Hematopoietic multipotent progenitor cell treated with erythropoietin and hydrocortisone succinate and interleukin-3 and kit ligand, for 8 days (in vitro differentiated cells): ENCODE measurements at regions not wholly inside any gene's neighbourhood (a gene's known extent, or its start where the extent isn't known, plus 50 kb on each side); places are given as distances from the start of the nearest gene placed in this dataset.
"Not testable (repeated sequence)": the region's sequence is repeated elsewhere in the genome, so short reads cannot be mapped to it uniquely, and the experiment has no call there.

Experiments used
- DNase-seq: peaks from one replicate; pipeline ENCODE4 v3.0.0-alpha.2; 2015

DNA sequence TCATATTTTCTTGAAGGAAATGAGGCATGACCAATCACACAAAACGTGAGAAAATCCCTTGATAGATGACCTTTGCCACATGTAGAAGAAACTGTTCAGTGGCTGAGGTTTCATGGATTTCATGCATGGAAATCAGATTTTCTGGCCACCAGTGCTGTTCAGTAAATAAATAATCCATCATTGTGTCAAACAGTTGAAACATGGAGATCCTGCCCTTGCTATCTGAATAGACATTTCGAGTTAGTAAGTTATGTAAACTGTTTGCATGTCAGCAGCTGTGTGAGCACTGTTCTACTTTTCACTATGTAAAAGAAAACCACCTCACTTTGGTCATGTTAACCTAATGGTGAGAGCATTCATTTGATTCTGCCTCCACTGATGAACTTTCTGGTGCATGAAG is 793.9 kb upstream of the EPHA7 start:
- no peak for DNase-seq

DNA sequence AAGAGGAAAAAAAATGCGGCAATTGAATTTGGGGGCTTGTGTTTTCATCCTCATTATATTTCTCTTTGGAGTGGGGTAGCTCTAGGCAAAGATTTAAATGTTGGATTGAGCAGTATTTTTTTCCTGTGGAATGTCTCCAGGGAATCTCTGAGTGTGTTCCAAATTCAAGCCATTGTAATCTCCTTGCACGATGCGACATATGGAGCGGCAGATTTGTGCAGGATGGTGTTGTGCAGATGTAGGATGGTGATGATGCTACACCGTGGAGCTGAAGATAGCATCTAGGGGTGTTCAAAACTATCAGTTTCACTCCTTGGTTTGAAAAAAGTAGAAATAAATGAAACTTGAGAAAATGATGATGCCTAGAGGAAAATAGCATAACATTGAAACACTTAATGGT is 777.5 kb upstream of the EPHA7 start:
- DNase-seq = no peak

DNA sequence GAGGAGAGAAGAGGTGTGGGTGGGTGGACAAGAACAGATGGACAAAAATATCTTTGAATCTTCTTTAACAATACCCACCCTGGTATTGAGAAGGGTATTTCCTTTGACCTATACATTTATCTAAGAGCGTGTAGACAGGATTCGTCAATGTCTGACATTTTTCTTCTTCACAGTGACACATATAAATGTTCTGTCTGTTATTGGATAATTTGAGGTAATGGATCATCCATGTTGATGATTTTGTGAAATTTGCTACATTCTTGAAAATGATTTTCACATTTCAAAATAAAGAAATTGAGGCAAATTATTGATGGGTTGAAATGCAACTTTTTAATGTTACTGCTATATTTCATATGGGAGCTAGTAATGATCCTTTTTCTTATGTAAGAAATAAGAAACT is 770.7 kb upstream of the EPHA7 start:
- no peak for DNase-seq

DNA sequence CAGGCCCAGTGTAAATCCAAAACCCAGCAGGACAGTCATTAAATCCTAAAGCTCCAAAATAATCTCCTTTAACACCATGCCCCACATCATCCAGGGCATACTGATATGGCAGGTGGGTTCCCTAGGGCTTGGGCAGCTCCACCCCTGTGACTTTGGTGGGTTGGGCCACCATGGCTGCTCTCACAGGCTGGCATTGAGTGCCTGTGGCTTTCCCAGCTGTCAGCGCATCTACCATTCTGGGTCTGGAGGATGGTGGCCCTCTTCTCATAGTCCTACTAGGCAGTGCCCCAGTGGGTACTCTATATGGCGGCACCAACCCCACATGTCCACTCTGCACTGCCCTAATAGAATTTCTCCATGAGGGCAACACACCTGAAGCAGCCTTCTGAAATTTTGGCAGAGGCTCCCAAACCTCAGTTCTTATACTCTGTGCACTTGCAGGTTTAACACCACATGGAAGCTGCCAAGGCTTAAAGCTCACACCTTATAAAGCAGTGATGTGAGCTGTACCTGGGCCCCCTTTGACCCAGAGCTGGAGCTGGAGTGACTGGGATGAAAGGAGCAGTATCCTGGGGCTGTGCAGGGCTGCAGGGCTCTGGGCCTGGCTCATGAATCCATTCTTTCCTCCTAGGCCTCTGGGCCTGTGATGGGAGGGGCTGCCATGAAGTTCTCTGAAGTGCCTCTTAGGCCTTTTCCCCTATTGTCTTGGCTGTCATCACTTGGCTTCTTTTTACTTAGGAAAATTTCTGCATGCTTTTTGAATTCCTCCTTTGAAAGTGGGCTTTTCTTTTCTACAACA is 765.5 kb upstream of the EPHA7 start:
- no peak for DNase-seq

DNA sequence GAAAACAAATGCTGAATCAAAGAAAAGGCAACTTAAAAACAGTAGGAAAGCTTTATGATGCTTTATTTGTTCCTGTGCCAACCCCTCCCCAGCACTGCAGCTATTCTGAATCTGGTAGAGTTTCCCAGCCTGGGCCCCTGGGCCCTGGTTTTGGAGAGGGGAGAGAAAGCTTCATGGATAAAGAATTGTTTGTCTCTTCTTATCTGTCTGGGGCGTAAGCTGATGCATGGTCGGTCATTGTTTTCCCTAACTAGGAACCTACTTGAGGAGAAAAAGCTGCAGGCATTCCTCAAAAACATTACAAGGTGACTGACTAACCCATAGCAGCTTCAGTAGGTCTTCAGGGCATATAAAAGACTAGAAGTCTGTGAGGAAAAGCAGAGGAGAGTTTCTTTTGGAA is 758.1 kb upstream of the EPHA7 start:
- DNase-seq = no peak

DNA sequence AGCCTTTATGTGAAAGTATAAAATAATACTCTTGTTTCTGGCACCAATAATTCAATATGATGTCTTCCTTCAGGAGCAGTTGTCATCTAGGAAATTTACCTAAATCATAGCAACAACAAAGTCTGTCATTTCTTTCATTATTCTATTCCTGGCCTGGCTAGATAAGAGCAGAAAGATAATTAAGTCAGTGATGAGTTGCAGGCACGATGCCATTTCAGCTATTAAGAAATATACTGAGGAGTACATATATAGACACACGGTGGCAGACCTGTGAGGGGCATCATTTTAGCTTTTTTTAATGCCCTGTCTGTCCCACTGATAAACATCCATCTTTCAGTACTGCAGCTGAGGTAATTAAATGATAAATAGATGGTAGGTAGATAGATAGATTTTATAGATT is 756.1 kb upstream of the EPHA7 start:
- no peak for DNase-seq

DNA sequence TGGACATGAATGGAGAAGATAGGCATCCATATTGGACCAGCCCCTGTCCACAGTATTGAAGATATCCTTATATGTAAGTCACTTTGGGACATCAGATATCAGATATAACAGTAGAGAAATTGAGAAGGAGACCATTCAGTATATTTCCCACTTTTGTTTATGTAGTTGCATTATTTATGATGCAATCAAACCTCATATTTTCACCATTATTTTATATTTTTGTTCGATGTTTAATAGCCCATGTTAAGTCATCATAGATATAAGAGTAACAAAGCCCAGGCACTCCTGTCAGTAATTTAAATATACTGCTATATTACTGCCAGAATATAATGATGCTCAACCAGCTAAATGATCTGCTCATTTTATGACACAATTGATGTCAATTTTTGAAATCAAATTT is 744.5 kb upstream of the EPHA7 start:
- no peak for DNase-seq

DNA sequence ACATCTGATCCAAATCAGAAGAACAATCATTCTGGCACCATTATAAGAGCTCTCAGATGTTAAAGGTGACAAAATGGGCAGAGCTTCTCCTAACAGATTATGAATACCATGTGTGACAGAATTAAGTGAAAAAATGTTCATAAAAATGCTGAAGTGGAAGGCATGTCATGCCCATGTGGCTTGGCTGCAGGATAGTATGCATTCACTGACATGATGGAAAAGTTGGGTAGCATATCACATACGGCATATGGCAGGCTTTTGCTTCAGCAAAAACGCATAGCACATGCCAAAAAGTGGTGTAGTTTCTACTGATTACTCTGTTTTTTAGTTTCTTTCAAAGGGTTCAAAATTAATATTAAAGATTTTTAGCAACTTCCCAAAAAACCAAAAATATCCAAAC is 731.5 kb upstream of the EPHA7 start:
- no peak for DNase-seq

DNA sequence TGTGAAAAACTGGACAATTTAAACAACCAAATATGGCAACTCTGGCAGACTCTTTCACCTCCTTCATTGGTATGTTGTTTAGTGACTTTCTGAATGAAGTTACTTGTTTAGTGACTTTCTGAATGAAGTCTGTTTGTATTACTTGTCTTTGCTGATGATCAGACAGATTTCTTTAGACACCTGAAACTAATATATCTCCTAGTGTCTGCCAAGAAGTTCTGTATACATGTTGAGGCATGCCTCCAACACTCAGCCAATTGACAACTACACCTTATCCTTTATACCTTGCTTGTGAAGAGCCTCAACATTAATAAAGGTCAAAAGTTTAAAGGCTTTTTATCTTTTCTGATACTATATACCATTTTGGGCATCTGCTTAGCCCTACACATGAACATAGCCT is 725.4 kb upstream of the EPHA7 start:
- no peak for DNase-seq

DNA sequence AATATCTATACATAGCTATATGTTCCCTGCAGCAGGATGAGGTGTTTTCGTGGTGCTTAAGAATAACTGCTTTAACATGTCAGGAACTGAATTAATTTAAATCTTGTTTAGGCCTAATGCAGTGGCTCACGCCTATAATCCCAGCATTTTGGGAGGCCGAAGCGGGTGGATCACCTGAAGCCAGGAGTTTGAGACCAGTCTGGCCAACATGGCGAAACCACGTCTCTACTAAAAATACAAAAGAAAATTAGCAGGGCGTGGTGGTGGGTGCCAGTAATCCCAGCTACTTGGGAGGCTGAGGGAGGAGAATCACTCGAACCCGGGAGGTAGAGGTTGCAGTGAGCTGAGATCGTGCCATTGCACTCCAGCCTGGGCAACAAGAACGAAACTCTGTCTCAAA is 717.8 kb upstream of the EPHA7 start:
- DNase-seq = not testable (repeated sequence)

DNA sequence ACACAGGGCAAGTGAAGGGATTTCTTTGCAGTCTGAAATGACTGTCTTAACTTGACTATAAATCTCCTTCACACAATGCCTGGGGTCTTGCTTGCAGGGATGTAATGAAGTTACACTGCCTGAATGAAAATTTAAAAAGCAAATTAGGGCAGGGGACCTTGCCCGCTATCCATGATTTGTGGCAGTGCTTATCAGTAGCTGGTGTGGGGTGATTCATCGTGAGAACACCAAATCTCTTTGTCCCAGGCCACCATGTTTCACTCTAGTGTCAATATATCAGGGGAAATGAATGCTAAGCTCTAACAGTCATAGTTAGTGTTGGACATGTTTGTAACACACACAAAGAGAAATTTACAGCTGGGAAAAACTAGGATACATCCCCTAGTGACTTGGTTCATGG is 713.7 kb upstream of the EPHA7 start:
- DNase-seq = no peak

DNA sequence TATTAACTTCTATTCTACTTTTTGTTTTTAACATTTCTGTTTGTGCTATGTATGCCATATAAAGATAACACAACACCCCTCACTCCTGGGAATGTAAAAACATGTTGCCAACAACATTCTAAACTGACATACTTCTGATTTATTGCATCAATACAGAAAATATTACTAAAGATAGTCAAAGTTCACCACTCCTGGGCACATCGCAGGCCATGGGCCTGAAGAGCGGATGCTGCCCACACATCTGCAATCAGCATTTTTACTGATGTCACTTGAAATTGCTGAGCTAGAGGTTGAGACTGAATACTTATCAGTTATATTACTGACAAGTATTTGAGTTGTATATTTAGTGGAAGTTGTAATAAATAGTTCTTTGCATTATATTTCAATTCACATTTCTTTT is 711.9 kb upstream of the EPHA7 start:
- DNase-seq = no peak

DNA sequence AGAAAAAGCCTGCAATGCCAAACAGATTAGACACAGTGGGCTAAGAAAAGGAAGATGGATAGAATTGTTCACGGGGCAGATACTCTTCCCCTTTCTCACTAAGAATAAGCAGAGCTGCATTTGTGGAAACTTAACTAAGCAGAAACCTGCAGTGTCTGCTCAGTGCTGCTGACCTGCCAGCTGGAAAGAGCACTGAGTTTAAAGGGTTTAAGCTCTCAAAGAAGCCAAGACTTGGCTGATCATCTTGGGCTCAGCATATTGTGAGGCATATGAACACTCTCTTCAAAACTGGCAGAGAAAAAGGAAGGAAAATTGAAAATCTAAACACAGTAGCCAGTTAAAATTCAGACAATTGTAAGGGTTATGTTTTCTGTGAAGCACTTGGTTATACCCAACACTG is 711.1 kb upstream of the EPHA7 start:
- DNase-seq = no peak

DNA sequence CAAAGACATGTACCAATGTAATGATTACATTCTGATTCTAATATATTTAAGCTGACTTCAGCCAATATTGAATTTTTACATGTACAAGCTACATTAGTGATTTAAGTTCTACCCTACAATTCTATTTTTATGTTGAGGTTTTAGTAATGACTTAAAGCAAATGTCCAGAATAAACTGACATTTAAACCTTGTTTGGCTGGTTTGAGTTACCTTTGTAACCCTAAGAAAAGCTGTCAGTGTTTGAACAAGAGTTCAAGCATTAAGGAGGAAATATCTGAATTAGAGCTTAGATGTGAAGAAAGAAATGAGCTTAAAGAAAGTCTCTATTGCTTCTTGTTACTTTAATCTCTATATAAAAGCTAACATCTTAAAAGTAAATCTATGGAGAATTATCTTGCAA is 710.6 kb upstream of the EPHA7 start:
- no peak for DNase-seq

DNA sequence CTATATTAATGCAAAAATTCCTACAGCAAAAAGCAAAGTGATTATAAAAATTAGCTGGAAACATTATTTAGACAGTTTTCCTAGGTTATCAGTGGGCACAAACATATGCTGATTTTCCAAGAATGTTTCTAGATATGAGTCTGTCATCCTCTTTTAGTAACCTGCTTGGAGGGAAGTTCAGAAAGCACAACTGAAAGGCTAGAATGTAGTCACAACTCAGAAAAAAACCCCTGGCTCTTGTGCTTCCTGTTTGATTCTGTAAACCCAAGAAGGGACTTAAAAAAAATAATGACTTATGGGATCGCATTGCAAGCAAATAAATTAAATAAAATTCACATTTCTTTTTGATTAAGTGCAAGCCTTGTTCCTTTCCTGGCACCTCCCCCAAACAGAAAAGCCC is 708.4 kb upstream of the EPHA7 start:
- no peak for DNase-seq

DNA sequence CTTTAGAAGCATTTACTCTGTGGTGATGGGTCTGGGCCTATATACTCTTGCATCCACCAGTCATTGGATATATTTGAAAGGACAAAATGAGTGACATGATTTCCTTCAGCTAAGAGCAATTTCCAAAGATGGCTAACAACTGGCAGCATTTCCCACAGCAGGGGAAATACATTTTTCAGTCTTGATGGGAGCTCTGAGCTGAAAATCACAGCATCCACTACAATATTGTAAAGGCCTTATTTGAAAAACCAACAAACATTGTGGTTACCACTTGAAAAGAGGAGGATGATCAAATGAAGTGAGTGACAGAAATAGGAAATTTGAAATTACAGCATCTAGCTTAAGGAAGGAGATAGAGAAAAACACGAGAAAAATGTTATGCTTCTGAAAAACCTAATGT is 705.0 kb upstream of the EPHA7 start:
- no peak for DNase-seq

DNA sequence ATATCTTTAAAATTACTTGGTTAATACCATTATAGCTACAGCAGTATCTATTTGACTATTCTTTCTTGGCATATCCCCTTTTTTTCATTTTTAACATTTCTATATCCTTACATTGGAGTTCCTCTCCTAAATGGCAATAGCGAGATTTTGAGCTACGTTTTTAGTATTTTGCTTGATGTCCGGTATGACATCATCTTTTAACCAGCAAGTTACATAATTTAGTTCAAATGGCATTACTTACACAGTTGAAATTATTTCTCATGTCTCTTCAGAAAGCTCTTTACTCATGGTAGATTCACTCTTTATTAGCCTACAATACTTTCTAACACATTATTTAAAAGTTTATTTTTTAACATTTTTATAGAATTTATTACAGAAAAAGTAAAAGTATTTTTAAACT is 701.7 kb upstream of the EPHA7 start:
- no peak for DNase-seq

DNA sequence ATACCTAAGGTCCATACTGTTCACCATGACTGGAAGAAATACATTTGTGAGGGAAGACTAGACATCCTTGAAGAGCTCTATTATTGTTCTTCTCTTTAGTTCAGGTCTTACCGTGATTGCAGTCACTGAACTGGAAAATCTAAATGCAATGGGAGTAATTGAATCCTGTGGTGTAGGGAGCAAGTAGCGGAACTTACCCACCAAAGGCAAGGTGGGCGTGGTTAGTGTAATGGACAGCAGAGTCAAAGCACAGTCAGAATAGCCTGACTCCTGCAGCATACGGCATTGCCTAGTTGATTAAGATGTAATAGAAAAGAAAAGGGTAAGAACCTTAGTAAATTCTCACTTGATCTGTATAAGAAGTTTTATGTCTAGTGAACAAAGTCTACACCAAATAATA is 679.7 kb upstream of the EPHA7 start:
- DNase-seq = no peak

DNA sequence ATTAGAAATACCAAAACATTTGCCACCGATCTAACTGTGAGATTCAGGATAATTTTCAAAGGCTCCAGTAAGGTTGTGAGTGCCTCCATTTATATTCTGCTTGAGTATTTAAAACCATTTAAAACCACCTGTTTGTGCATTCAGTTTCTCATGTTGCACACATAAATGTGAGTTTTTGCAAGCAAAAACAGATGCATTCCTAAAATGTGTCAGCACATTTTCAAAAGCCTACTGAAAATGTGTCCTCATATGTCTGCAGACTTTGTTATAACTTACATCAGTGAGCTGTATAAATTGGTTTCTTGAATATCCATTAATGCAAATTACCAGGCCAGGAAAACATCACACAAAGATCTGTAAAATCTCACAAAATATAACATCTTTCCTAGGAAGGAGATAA is 676.6 kb upstream of the EPHA7 start:
- no peak for DNase-seq

DNA sequence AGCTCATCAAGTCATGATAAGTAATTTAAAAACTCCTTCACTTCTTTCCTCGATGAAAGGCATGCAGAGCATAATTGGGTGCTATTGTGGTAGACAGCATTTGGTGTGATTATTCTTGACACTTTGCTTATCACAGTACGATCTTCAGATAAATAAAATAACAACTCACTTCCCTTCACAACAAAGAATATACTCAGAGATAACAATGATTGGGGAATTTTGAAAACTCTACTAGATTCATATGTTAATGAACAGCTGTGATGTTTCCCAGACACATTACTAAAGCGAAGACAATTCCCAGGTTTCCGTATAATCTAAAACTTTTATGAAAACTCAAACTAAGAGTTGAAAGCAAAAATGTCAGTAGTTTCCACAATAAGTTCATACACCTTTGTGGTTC is 670.6 kb upstream of the EPHA7 start:
- no peak for DNase-seq

DNA sequence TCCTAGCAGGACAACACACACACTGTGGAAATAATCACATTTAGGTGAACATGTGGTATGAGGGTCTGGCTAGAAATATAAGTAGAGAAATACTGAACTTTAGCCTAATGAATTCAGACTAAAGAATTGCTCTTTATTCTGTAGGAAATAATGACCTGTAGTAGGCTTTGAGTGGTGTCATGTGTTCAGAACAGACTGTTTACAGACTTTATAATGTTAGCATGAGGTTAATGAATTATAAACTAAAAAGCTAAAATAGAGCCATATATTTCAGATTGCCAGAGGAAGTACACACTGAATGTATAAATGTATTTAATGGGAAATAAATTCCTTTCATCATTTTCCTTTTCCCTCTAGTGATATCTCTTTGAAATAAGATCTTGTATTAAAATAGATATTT is 669.5 kb upstream of the EPHA7 start:
- DNase-seq = no peak

DNA sequence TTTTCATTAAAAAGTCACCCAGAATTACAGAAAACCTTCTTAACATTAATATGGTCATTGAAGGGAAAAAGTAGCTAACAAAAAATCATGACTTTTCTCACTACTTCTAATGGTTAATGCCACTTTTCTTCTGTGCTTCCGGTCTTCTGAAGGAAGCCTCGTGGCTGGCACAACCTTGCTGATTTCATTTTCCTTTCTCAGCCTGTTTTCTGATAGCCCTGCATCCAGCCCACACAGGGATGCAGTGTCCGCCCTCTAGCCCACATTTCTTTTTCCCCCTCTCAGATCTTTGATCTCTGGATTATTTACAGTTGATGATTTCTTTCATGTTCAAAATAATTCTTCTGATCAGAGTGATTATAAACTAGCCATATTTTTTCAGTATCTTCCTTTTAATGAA is 655.4 kb upstream of the EPHA7 start:
- DNase-seq = no peak

DNA sequence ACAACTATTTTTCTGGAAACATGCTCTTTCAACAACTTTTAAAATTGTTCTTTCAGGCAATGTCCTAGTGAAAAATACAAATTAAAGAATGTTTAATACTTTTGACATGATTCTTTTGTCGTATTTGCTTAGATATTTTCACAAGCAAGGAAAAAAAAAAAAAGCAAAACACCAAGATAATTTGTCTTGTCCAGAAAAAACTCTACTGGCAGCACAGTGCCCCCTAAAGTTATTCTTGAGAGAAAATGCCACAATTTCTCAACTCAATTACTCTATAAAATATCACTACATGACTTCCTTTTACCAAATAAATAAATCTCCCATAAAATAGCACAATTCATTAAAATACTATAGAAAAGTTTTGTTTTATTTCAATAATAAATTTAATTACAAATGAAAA is 652.5 kb upstream of the EPHA7 start:
- DNase-seq = no peak

DNA sequence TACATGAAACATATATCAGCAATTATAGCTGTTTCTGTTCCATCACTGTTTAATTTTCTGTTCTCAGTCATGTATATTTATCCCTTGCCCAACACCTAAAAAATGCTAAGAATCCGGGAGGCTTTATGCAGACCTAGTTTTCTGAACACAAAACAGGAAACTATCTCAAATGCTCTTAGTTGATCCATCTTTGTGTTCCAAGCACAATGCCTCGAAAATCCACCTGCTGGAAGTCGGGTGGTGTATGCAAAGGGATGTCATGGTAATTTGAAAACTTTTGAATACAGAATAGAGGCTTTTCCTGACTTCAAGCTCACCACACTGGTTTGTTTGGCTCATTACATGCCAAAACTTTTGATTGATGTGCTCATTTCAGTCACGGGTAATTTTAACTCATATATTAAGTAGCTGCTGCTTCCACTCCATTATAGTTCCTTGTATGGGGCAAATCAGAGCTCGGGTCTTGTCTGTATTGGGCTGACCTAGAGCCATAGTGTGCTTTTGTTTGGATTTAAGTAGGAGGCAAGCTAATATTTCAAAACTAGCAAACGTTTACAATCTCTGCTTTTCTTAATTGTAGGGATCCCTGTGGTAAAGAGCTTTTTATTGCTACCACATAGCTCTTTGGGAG is 646.5 kb upstream of the EPHA7 start:
- no peak for DNase-seq

DNA sequence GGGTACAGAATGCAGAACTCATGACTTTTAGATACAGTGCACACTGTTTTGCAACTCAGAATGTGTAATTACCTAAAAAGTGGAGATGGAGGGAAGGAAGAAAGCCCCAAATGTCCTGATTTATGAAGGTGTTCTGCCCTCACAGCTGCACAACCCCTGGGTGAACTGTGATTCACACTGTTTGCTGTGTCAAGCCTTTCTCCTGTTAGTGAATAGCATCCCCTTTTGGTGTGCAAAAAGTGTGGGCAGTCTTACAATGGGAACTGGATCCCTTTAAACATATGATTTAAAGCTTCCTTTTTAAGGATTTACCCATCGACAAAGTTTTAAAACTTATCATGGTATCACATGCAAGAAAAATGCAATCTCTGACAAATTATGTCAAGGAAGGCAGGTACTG is 633.4 kb upstream of the EPHA7 start:
- no peak for DNase-seq
